ENCODE measurements at regions not wholly inside any gene's neighbourhood (a gene's known extent, or its start where the extent isn't known, plus 50 kb on each side); places are given as distances from the start of the nearest gene placed in this dataset.

DNA sequence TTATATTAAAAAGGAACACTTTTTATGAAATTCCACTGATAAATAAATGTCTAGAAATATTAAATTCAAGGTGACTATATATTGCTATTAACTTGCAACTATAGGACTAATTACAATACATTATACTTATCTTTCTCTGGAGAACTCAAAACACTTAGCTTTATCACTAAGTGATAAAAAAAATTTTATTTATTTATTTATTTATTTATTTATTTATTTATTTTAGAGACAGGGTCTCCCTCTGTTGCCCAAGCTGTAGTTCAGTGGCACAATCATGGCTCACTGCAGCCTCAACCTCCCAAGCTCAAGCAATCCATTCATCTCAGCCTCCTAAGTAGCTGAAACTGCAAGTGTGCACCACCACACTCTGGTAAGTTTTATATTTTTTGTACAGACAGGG, 451.1 kb downstream of the DSC3 start:
- Histone ChIP-seq H3K4me3 (replicated peaks in 1 of 3; ENCODE audit: insufficient read depth in 1 of 3, low read depth in 2 of 3, low read length in 3 of 3) (no peak overlapping the region), H3K79me2 (ENCODE audit: insufficient read depth, low read length) (no peaks in the 10 kb centered on the region), H3K27ac (ENCODE audit: extremely low read length, insufficient read depth, low read length) (no peak overlapping the region), H3K27me3 (ENCODE audit: control insufficient read depth in 1 of 2, insufficient read depth in 2 of 2, low read length in 2 of 2) (no peaks in the 10 kb centered on the region), H3K4me2 (ENCODE audit: low read depth, low read length) (no peak overlapping the region), H3K4me1 (ENCODE audit: insufficient read depth, low read length) (no peaks in the 10 kb centered on the region), H4K20me1 (ENCODE audit: insufficient read depth, low read length) (no peaks in the 10 kb centered on the region), H3K9ac (ENCODE audit: insufficient read depth, low read depth, low read length) (no peak overlapping the region), H3K9me3 (ENCODE audit: low read length) (no peaks in the 10 kb centered on the region), H2AFZ (ENCODE audit: low read length) (no peak overlapping the region), H3K36me3 (replicated peaks in 1 of 2; ENCODE audit: control insufficient read depth in 1 of 2, insufficient read depth in 2 of 2, low read length in 2 of 2) (no peaks in the 10 kb centered on the region)
- DNase-seq (ENCODE audit: low spot score) (no peak), ATAC-seq (no peak), FAIRE-seq (no peak)
- intact Hi-C loops (cut with micrococcal nuclease; ENCODE audit: unreplicated experiment) (no loop called here), in situ Hi-C loops (cut with HindIII; ENCODE audit: extremely low pct_ligation_motif_present, low pct_unique_long_range_greater_than_20kb) (no loop called here)
- ChIA-PET POLR2A (no interaction called here), CTCF (ENCODE audit: low intra/inter-chr PET ratio, low total read pairs) (no interaction called here)
- BruUV-seq (replicated peaks): no TSS peak
- TF ChIP-seq ONECUT2 (CRISPR knock-in tag; IDR thresholded peaks at IDR 0.05): no peak
- TF ChIP-seq, protein P1, sequence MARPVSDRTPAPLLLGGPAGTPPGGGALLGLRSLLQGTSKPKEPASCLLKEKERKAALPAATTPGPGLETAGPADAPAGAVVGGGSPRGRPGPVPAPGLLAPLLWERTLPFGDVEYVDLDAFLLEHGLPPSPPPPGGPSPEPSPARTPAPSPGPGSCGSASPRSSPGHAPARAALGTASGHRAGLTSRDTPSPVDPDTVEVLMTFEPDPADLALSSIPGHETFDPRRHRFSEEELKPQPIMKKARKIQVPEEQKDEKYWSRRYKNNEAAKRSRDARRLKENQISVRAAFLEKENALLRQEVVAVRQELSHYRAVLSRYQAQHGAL (CRISPR knock-in tag; IDR thresholded peaks at IDR 0.05; ENCODE audit: not compliant biosample characterization): no peak
- TF ChIP-seq, protein P2, sequence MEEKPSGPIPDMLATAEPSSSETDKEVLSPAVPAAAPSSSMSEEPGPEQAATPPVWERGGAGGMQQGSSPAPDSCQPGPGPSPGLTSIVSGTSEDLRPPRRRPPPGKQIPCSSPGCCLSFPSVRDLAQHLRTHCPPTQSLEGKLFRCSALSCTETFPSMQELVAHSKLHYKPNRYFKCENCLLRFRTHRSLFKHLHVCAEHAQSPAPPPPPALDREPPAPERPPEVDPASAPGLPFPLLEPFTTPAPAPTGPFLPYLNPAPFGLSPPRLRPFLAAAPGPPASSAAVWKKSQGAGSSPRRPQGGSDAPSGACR (CRISPR knock-in tag; IDR thresholded peaks at IDR 0.05): no peak
- TF ChIP-seq RELA (CRISPR knock-in tag; IDR thresholded peaks at IDR 0.05): no peak
- no peak for TF ChIP-seq NFYB (CRISPR knock-in tag; IDR thresholded peaks at IDR 0.05)
- TF ChIP-seq ZNF652 (CRISPR knock-in tag; IDR thresholded peaks at IDR 0.05; ENCODE audit: borderline replicate concordance, low read depth): no peak
- TF ChIP-seq, protein P3, sequence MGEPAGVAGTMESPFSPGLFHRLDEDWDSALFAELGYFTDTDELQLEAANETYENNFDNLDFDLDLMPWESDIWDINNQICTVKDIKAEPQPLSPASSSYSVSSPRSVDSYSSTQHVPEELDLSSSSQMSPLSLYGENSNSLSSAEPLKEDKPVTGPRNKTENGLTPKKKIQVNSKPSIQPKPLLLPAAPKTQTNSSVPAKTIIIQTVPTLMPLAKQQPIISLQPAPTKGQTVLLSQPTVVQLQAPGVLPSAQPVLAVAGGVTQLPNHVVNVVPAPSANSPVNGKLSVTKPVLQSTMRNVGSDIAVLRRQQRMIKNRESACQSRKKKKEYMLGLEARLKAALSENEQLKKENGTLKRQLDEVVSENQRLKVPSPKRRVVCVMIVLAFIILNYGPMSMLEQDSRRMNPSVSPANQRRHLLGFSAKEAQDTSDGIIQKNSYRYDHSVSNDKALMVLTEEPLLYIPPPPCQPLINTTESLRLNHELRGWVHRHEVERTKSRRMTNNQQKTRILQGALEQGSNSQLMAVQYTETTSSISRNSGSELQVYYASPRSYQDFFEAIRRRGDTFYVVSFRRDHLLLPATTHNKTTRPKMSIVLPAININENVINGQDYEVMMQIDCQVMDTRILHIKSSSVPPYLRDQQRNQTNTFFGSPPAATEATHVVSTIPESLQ (CRISPR knock-in tag; conservative IDR thresholded peaks at IDR 0.05): no peak
- TF ChIP-seq ZFY (CRISPR knock-in tag; IDR thresholded peaks at IDR 0.05): no peak
- TF ChIP-seq RXRB (CRISPR knock-in tag; IDR thresholded peaks at IDR 0.05; ENCODE audit: borderline replicate concordance): no peak
- TF ChIP-seq ZC3H13 (CRISPR knock-in tag; IDR thresholded peaks at IDR 0.05): no peak
- no peak for TF ChIP-seq ZNF501 (CRISPR knock-in tag; IDR thresholded peaks at IDR 0.05)
- no peak for TF ChIP-seq PAX8 (CRISPR knock-in tag; IDR thresholded peaks at IDR 0.05; ENCODE audit: borderline replicate concordance)
- TF ChIP-seq MAFK (conservative IDR thresholded peaks at IDR 0.05 in 1 of 2, IDR thresholded peaks at IDR 0.05 in 1 of 2; ENCODE audit: low read length in 2 of 2): no peak
- TF ChIP-seq ZEB1 (IDR thresholded peaks at IDR 0.05; ENCODE audit: insufficient replicate concordance, low read depth): no peak
